HEK293T (cell line): ENCODE measurements at regions not wholly inside any gene's neighbourhood (a gene's known extent, or its start where the extent isn't known, plus 50 kb on each side); places are given as distances from the start of the nearest gene placed in this dataset.

Source experiments
- BHLHE40 ChIP-seq: fragments of 450-650 bp; IDR thresholded peaks from 2 replicates; pipeline ENCODE4 v1.6.1; 2016; ENCODE audit warnings: mild to moderate bottlenecking, moderate library complexity, borderline replicate concordance
- CTBP1 ChIP-seq: fragments of 450-650 bp; IDR thresholded peaks from 2 replicates; pipeline ENCODE4 v1.6.1; 2016; ENCODE audit warnings: borderline replicate concordance
- ELF4 ChIP-seq: fragments of 450-650 bp; IDR thresholded peaks from 2 replicates; pipeline ENCODE4 v1.6.1; 2017; ENCODE audit warnings: antibody characterized with exemption
- FOXK2 ChIP-seq: fragments of 450-650 bp; IDR thresholded peaks from 2 replicates; pipeline ENCODE4 v1.6.1; 2016; ENCODE audit warnings: mild to moderate bottlenecking
- FOXM1 ChIP-seq: fragments of 450-650 bp; IDR thresholded peaks from 2 replicates; pipeline ENCODE4 v1.6.1; 2017; ENCODE audit warnings: mild to moderate bottlenecking, borderline replicate concordance
- HDGF ChIP-seq: fragments of 450-650 bp; IDR thresholded peaks from 2 replicates; pipeline ENCODE4 v1.6.1; 2017; ENCODE audit warnings: antibody characterized with exemption, borderline replicate concordance
- PKNOX1 ChIP-seq: fragments of 450-650 bp; IDR thresholded peaks from 2 replicates; pipeline ENCODE4 v1.6.1; 2016
- SP1 ChIP-seq: fragments of 450-650 bp; IDR thresholded peaks from 2 replicates; pipeline ENCODE4 v1.6.1; 2017
- TARDBP ChIP-seq: fragments of 450-650 bp; IDR thresholded peaks from 2 replicates; pipeline ENCODE4 v1.6.1; 2016

- TF ChIP-seq FOXM1 (no peak), SP1 (no peak), PKNOX1 (no peak), BHLHE40 (no peak), FOXK2 (no peak), TARDBP (no peak), CTBP1 (no peak), ELF4 (no peak), HDGF (no peak)
These were observed 177.9 kb upstream of the CADM1 start for GRCh38 chr11:115682101-115682500.
